Endothelial cell of umbilical vein (primary cell): ENCODE measurements at regions not wholly inside any gene's neighbourhood (a gene's known extent, or its start where the extent isn't known, plus 50 kb on each side); places are given as distances from the start of the nearest gene placed in this dataset.
"Not testable (repeated sequence)": the region's sequence is repeated elsewhere in the genome, so short reads cannot be mapped to it uniquely, and the experiment has no call there.

Experiments
- BruUV-seq: library from RNA; stranded (reverse); fragments of 400-500 nt; replicated peaks from 2 replicates; lab custom pipeline; 2021; lab: Mats Ljungman, UMichigan
- CTCF ChIA-PET: fragments of 300-600, 350-600 bp; sonication (Branson Sonifier 250); formaldehyde crosslinking; loops from one replicate; lab custom pipeline; 2021; ENCODE audit warnings: antibody characterized with exemption, inconsistent platforms; lab: Charles Lee
- POLR2A ChIA-PET: fragments of 300-600, 350-600 bp; sonication (Branson Sonifier 250); formaldehyde crosslinking; loops from one replicate; lab custom pipeline; 2021; ENCODE audit warnings: antibody characterized with exemption, inconsistent platforms; lab: Charles Lee
- DNase-seq: peaks from one replicate; pipeline ENCODE4 v3.0.0-alpha.2; 2011; ENCODE audit warnings: low read depth, low spot score
- FAIRE-seq: peaks from 2 replicates; lab custom pipeline; 2011; peaks lifted over from hg19 to GRCh38; lab: Jason Lieb, UNC
- H2AFZ ChIP-seq: 2 replicates; pipeline ENCODE4 v1.6.0; 2012; ENCODE audit warnings: low read depth, low read length, control low read depth, inconsistent platforms
- H3K27ac ChIP-seq: 2 replicates; pipeline ENCODE4 v1.5.1; 2011; ENCODE audit warnings: low read depth, mild to moderate bottlenecking, control low read depth, low read length, moderate library complexity; ENCODE audit not compliant: insufficient read depth
- H3K27me3 ChIP-seq, 2 experiments: 2 replicates each; pipeline versions ENCODE4 v1.6.0 to v1.6.1; 2011; ENCODE audit warnings: low read length in 2 of 2, mixed read lengths in 1 of 2; ENCODE audit not compliant: control insufficient read depth in 2 of 2, insufficient read depth in 2 of 2
- H3K36me3 ChIP-seq, 2 experiments: 2 replicates in 1 of 2; 3 replicates in 1 of 2; pipeline ENCODE4 v1.5.1; 2011; ENCODE audit warnings: low read length in 2 of 2, mild to moderate bottlenecking in 1 of 2, moderate library complexity in 1 of 2; ENCODE audit not compliant: control insufficient read depth in 2 of 2, insufficient read depth in 2 of 2; ENCODE audit errors: extremely low read depth in 1 of 2
- H3K4me1 ChIP-seq: 3 replicates; pipeline ENCODE4 v1.5.1; 2011; ENCODE audit warnings: mild to moderate bottlenecking, low read length; ENCODE audit not compliant: control insufficient read depth, insufficient read depth; ENCODE audit errors: extremely low read depth
- H3K4me2 ChIP-seq: 2 replicates; pipeline ENCODE4 v1.6.1; 2011; ENCODE audit warnings: low read length, control low read depth, mixed read lengths; ENCODE audit not compliant: insufficient read depth
- H3K4me3 ChIP-seq, 3 experiments: fragments of 200-600 bp in 1 of 3; sonication (generic), shearing (Covaris generic) in 1 of 3; replicated peaks in 1 of 3; 2 replicates each; pipeline ENCODE4 v1.5.1; 2011 to 2016; ENCODE audit warnings: control low read depth in 3 of 3, low read length in 3 of 3, mild to moderate bottlenecking in 2 of 3, inconsistent platforms in 1 of 3, low read depth in 1 of 3, moderate library complexity in 1 of 3; ENCODE audit not compliant: insufficient read depth in 1 of 3
- H3K79me2 ChIP-seq: 2 replicates; pipeline ENCODE4 v1.6.0; 2012; ENCODE audit warnings: low read length, inconsistent platforms; ENCODE audit not compliant: control insufficient read depth, insufficient read depth
- H3K9ac ChIP-seq: replicated peaks from 2 replicates; pipeline ENCODE3; 2011; ENCODE audit warnings: low read length, control low read depth; ENCODE audit not compliant: insufficient read depth; ENCODE audit errors: extremely low read depth
- H3K9me1 ChIP-seq: replicated peaks from 3 replicates; pipeline ENCODE4 v1.6.0; 2011; ENCODE audit warnings: mild to moderate bottlenecking, low read length; ENCODE audit not compliant: control insufficient read depth, insufficient read depth; ENCODE audit errors: extremely low read depth
- H3K9me3 ChIP-seq: replicated peaks from 2 replicates; pipeline ENCODE4 v1.5.1; 2012; ENCODE audit warnings: low read length, inconsistent platforms; ENCODE audit not compliant: control insufficient read depth, insufficient read depth
- H4K20me1 ChIP-seq: replicated peaks from 2 replicates; pipeline ENCODE3; 2011; ENCODE audit warnings: mild to moderate bottlenecking, low read length; ENCODE audit not compliant: control insufficient read depth, insufficient read depth; ENCODE audit errors: extremely low read depth
- CTCF ChIP-seq, 2 donors: IDR thresholded peaks; 1 replicate in 1 of 2; 2 replicates in 1 of 2; pipeline ENCODE4 v1.5.1; 2011; ENCODE audit warnings: low read length in 2 of 2, mild to moderate bottlenecking in 2 of 2, moderate library complexity in 2 of 2, control low read depth in 1 of 2, inconsistent platforms in 1 of 2, low read depth in 1 of 2; ENCODE audit not compliant: insufficient read depth in 1 of 2; ENCODE audit errors: extremely low read depth in 1 of 2
- EZH2 ChIP-seq: IDR thresholded peaks from 2 replicates; pipeline ENCODE4 v1.6.1; 2012; ENCODE audit warnings: borderline replicate concordance, low read depth, mild to moderate bottlenecking, moderate library complexity, low read length, inconsistent platforms; ENCODE audit not compliant: severe bottlenecking
- FOS ChIP-seq: IDR thresholded peaks from 2 replicates; pipeline ENCODE4 v1.6.1; 2011; ENCODE audit warnings: mild to moderate bottlenecking, low read length, moderate library complexity, borderline replicate concordance; ENCODE audit not compliant: insufficient read depth
- GATA2 ChIP-seq: IDR thresholded peaks from 2 replicates; pipeline ENCODE4 v1.7.0; 2011; ENCODE audit warnings: low read depth, mild to moderate bottlenecking, moderate library complexity, mixed read lengths, low read length; ENCODE audit not compliant: insufficient read length, insufficient read depth
- JUN ChIP-seq: IDR thresholded peaks from 2 replicates; pipeline ENCODE4 v1.6.1; 2011; ENCODE audit warnings: borderline replicate concordance, low read depth; ENCODE audit not compliant: insufficient read length, insufficient read depth
- MAX ChIP-seq: IDR thresholded peaks from 2 replicates; pipeline ENCODE4 v1.6.1; 2011; ENCODE audit not compliant: insufficient read depth, insufficient read length
- MYC ChIP-seq: IDR thresholded peaks from one replicate; pipeline ENCODE4 v1.6.1; 2011; ENCODE audit warnings: mild to moderate bottlenecking, low read depth, low read length
- POLR2A ChIP-seq: IDR thresholded peaks from 2 replicates; pipeline ENCODE4 v1.6.1; 2012; ENCODE audit warnings: low read depth, mild to moderate bottlenecking, control low read depth, low read length
- POLR2AphosphoS5 ChIP-seq: IDR thresholded peaks from 2 replicates; pipeline ENCODE4 v1.6.1; 2012; ENCODE audit warnings: low read depth, mild to moderate bottlenecking, control low read depth, low read length, moderate library complexity; ENCODE audit not compliant: insufficient read depth
- dilution Hi-C: fragments of 300-500 bp; cut with MboI; formaldehyde crosslinking; loops from one replicate; pipeline ENCODE4 v1.15.0; 2019; ENCODE audit warnings: low sequenced_read_pairs; ENCODE audit not compliant: extremely low pct_ligation_motif_present
- intact Hi-C: fragments of 100-400 bp; cut with micrococcal nuclease; formaldehyde crosslinking; loops from one replicate; pipeline ENCODE4 v1.10.0; 2022

- H3K27me3 ChIP-seq, intact Hi-C loops, H4K20me1 ChIP-seq, H3K79me2 ChIP-seq, H2AFZ ChIP-seq, dilution Hi-C loops, FAIRE-seq, H3K4me3 ChIP-seq, H3K9ac ChIP-seq, H3K4me2 ChIP-seq, BruUV-seq, CTCF ChIA-PET, POLR2A ChIA-PET, H3K27ac ChIP-seq, H3K9me1 ChIP-seq, H3K9me3 ChIP-seq, H3K4me1 ChIP-seq, H3K36me3 ChIP-seq, DNase-seq: not testable (repeated sequence)
These were observed 79.2 kb upstream of the HIVEP1 start for GRCh38 chr6:11932892-11933291.

- dilution Hi-C loops (no loop called here), intact Hi-C loops (no loop called here)
- Histone ChIP-seq H3K79me2 (no peaks in the 10 kb centered on the region), H3K9me1 (no peaks in the 10 kb centered on the region), H3K36me3 (no peaks in the 10 kb centered on the region), H3K4me1 (no peaks in the 10 kb centered on the region), H4K20me1 (no peaks in the 10 kb centered on the region), H3K4me2 (no peak overlapping the region), H3K27ac (no peak overlapping the region), H3K4me3 (no peak overlapping the region), H2AFZ (no peak overlapping the region), H3K9me3 (no peaks in the 10 kb centered on the region), H3K9ac (no peak overlapping the region), H3K27me3 (no peaks in the 10 kb centered on the region)
- DNase-seq, result no peak
- no peak for FAIRE-seq
- CTCF ChIA-PET, result interaction anchor here (1.2 to 3.8 kb wide), 3 partner anchors 10 to 232 kb away, joined by 3 to 18 read pairs (median 4); no protein-coding TSS in a partner anchor
- BruUV-seq, result no TSS peak
- TF ChIP-seq EZH2 (no peak), GATA2 (no peak), MAX (no peak), MYC (no peak), POLR2A (no peak), FOS (no peak), JUN (no peak), CTCF (IDR thresholded peaks at IDR 0.05; ENCODE audit: extremely low read depth in 1 of 2, insufficient read depth in 1 of 2, low read depth in 1 of 2, low read length in 2 of 2) (no peak), POLR2AphosphoS5 (no peak)
- POLR2A ChIA-PET, result no interaction called here
These were observed 80.6 kb upstream of the HIVEP1 start for GRCh38 chr6:11931296-11932035.
